Choroid plexus epithelial cell (primary cell): ENCODE measurements at regions not wholly inside any gene's neighbourhood (a gene's known extent, or its start where the extent isn't known, plus 50 kb on each side); places are given as distances from the start of the nearest gene placed in this dataset.

ENCODE experiments used
- DNase-seq: peaks from one replicate; pipeline ENCODE4 v3.0.0-alpha.2; 2010; ENCODE audit warnings: low read depth
- H3K4me3 ChIP-seq: 2 replicates; pipeline ENCODE4 v1.5.1; 2011; ENCODE audit warnings: low read depth, mild to moderate bottlenecking, control low read depth, low read length, moderate library complexity
- TF ChIP-seq, protein P1 (sequence below): conservative IDR thresholded peaks from 2 replicates; pipeline ENCODE4 v1.5.1; 2011; ENCODE audit warnings: low read depth, mild to moderate bottlenecking, control low read depth, inconsistent platforms, low read length, moderate library complexity

DNA sequence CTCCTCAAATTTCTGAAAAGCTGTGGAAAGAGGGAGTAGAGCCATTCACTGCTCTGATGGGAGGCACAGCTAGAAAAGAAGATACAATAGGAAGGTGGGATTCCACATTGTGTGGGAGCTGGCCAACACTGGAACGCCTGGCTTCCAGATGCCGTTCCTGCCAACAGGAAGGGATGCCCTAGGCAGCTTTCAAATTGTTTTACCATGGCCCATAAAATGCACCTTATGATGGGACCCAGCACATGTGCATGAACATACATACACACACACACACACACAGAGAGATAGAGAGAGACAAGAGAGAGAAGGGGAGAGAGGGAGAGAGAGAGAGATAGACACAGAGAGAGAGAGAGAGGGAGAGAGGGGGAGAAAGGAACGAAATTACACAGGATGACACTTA is 86.1 kb upstream of the BZW1 start:
- TF ChIP-seq, protein P1, sequence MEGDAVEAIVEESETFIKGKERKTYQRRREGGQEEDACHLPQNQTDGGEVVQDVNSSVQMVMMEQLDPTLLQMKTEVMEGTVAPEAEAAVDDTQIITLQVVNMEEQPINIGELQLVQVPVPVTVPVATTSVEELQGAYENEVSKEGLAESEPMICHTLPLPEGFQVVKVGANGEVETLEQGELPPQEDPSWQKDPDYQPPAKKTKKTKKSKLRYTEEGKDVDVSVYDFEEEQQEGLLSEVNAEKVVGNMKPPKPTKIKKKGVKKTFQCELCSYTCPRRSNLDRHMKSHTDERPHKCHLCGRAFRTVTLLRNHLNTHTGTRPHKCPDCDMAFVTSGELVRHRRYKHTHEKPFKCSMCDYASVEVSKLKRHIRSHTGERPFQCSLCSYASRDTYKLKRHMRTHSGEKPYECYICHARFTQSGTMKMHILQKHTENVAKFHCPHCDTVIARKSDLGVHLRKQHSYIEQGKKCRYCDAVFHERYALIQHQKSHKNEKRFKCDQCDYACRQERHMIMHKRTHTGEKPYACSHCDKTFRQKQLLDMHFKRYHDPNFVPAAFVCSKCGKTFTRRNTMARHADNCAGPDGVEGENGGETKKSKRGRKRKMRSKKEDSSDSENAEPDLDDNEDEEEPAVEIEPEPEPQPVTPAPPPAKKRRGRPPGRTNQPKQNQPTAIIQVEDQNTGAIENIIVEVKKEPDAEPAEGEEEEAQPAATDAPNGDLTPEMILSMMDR: no peak
- H3K4me3 ChIP-seq: no peak overlapping the region
- DNase-seq: no peak

DNA sequence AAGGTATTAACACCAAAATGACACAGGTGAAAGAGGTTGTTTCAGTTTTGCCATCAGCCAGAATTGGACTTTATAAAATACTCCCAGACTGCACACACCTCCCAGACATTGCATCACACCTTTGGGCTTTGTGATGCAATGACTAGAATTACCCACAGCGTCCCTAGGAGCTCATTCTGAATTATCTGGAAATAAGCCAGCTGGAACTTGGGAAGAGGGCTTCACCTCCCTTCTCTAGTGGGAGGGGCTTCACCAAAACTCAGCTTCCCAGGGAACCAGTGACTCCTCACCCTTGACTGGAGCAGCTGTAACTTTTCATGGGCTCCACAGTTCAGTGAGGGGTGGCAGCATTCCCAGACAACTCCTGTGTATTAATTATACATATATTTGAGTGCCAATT is 83.1 kb upstream of the BZW1 start:
- TF ChIP-seq, protein P1: no peak
- DNase-seq: peak; percentile 85
- no peak overlapping the region for H3K4me3 ChIP-seq

DNA sequence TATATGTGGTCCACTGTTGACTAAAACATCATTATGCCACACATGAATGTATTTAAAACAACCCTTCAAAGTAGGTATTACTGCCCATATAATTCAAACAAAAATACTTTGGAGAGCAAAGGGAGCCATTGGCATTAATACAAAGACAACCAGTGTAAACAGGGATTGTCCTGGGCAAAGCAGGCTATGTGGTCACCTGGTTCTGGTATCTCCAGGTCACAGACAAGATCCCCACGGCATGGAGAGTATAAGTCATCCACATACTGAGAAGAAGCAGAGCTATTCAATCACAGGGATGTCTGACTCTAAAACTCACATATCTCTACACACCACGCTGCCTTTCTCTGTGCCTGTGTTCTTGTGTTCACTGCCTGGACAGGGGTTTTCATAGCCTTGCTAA is 81.4 kb upstream of the BZW1 start:
- H3K4me3 ChIP-seq: no peak overlapping the region
- DNase-seq: no peak
- TF ChIP-seq, protein P1: no peak

DNA sequence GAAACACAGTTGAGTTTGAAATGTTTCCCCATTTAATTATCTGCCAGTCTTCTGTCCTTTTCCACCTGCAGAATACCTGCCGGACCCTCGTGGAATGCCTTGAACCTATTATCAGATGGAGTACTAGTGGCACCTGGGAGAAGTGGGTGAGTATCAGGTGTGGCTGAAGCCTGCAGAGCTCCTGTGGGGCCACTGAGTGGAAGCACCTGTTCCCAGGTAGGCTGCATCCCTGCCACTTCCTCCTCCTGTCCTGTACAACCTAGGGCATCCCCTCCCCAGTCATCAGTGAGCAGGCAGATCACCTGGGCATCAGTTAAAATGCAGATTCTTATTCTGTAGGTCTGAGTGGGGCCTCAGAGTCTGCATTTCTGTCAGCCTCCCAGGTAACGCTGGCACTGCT is 80.8 kb upstream of the BZW1 start:
- no peak for DNase-seq
- TF ChIP-seq, protein P1: no peak
- no peak overlapping the region for H3K4me3 ChIP-seq

DNA sequence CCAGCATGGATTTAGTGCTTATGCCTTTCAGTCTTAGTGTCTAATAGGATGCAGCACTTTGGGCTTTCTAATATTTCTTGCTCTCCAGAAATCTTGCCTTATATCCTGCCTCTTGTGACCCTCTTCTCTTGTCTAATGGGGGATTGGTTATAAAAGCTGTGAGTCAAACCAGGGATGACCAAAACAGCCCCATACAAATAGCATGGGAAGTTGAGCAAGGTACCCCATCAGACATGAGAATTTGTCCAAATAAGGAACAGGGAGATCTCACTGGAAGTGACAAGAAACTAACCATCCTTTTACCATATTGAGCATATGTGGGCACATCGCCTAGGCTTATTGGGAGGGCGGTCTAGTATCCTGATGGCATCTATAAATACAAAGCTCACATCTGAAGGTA is 78.8 kb upstream of the BZW1 start:
- TF ChIP-seq, protein P1: no peak
- DNase-seq: no peak

DNA sequence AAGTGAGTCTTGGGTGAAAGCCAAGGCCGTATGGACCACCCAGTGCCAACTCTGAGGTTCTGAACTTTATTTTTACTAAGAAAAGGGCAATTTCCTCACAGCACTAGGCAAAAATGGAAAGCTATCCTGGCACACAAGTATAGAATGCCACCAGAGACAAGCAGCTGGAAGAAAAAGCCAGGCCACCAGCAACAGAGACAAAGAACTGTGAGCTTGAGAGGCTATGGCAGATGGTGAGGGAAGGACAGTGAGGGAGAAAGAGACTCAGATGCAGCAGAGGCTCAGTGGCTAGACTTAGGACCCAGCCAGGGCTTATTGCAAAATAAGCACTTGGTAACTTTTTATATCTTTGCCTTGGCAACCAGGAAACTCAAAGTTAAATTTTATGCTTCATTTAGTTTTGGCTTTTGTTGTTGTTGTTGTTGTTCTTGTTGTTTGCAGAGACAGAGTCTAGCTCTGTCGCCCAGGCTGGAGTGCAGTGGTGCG is 78.0 kb upstream of the BZW1 start:
- TF ChIP-seq, protein P1: no peak
- DNase-seq: no peak

More for the DNA sequence above, 78.8 kb upstream of the BZW1 start:
- no peak overlapping the region for H3K4me3 ChIP-seq

DNA sequence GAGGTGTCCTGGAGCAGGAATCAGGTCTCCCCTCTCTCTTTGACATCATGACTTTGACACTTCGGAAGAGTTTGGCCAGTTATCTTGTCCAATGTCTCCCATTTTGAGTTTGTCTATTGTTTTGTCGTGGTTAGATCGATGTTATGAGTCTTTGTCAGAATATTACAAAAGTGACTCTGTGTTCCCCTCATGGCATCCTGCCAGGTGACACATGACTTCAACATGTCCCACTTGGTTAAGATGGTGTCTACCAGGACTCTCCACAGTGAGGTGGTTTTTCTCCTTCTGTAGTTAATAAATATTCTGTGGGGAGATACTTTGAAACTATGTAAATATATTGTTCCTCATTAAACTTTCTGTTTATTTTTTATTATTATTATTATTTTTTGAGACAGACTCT is 76.6 kb upstream of the BZW1 start:
- TF ChIP-seq, protein P1: no peak
- no peak for DNase-seq
- no peak overlapping the region for H3K4me3 ChIP-seq

More for the DNA sequence above, 78.0 kb upstream of the BZW1 start:
- no peak overlapping the region for H3K4me3 ChIP-seq
